ENCODE measurements at regions not wholly inside any gene's neighbourhood (a gene's known extent, or its start where the extent isn't known, plus 50 kb on each side); places are given as distances from the start of the nearest gene placed in this dataset.
A peak's percentile ranks its signal among the peaks of the same experiment; 100 is the strongest.

GRCh38 chr5:143636931-143637528 is 174.9 kb upstream of the HMHB1 start (continued):
- TF ChIP-seq PBX2 (CRISPR knock-in tag; IDR thresholded peaks at IDR 0.05): peak; percentile 55; the same call in 1 of the 2 replicates
- TF ChIP-seq, protein P1, sequence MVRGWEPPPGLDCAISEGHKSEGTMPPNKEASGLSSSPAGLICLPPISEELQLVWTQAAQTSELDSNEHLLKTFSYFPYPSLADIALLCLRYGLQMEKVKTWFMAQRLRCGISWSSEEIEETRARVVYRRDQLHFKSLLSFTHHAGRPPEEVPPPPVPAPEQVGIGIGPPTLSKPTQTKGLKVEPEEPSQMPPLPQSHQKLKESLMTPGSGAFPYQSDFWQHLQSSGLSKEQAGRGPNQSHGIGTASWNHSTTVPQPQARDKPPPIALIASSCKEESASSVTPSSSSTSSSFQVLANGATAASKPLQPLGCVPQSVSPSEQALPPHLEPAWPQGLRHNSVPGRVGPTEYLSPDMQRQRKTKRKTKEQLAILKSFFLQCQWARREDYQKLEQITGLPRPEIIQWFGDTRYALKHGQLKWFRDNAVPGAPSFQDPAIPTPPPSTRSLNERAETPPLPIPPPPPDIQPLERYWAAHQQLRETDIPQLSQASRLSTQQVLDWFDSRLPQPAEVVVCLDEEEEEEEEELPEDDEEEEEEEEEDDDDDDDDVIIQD (CRISPR knock-in tag; IDR thresholded peaks at IDR 0.05; ENCODE audit: low read depth): peak; percentile 49; the same call in 1 of the 2 replicates
- TF ChIP-seq SOX13 (IDR thresholded peaks at IDR 0.05): no peak
- TF ChIP-seq SOX13 (CRISPR knock-in tag; conservative IDR thresholded peaks at IDR 0.05 in 1 of 2, IDR thresholded peaks at IDR 0.05 in 1 of 2): peak in 1 of 2 experiments; percentile 62; a peak in 1 of 4 replicates
- TF ChIP-seq, protein P2, sequence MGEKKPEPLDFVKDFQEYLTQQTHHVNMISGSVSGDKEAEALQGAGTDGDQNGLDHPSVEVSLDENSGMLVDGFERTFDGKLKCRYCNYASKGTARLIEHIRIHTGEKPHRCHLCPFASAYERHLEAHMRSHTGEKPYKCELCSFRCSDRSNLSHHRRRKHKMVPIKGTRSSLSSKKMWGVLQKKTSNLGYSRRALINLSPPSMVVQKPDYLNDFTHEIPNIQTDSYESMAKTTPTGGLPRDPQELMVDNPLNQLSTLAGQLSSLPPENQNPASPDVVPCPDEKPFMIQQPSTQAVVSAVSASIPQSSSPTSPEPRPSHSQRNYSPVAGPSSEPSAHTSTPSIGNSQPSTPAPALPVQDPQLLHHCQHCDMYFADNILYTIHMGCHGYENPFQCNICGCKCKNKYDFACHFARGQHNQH (CRISPR knock-in tag; IDR thresholded peaks at IDR 0.05): 0 out of 2 replicates have a peak, but pooled peaks have one; percentile 23
- peak; percentile 26; the same call in 1 of the 2 replicates for TF ChIP-seq RXRB (CRISPR knock-in tag; IDR thresholded peaks at IDR 0.05; ENCODE audit: borderline replicate concordance)
- peak; percentile 77 for TF ChIP-seq NCOA2 (CRISPR knock-in tag; IDR thresholded peaks at IDR 0.05)
- no peak for TF ChIP-seq ZNF850 (CRISPR knock-in tag; conservative IDR thresholded peaks at IDR 0.05)
- 0 out of 2 replicates have a peak, but pooled peaks have one; percentile 25 for TF ChIP-seq JUN (CRISPR knock-in tag; IDR thresholded peaks at IDR 0.05)
- no peak for TF ChIP-seq ZNF569 (CRISPR knock-in tag; IDR thresholded peaks at IDR 0.05; ENCODE audit: borderline replicate concordance)
- TF ChIP-seq ZFP1 (CRISPR knock-in tag; IDR thresholded peaks at IDR 0.05): no peak
- no peak for TF ChIP-seq FOXA1 (IDR thresholded peaks at IDR 0.05)
- TF ChIP-seq FOXA1 (CRISPR knock-in tag; IDR thresholded peaks at IDR 0.05): peak; percentile 74
- TF ChIP-seq ZNF7 (CRISPR knock-in tag; IDR thresholded peaks at IDR 0.05): no peak
- no peak for TF ChIP-seq CEBPB (IDR thresholded peaks at IDR 0.05; ENCODE audit: borderline replicate concordance, low read depth, low read length)
- TF ChIP-seq CREM (IDR thresholded peaks at IDR 0.05): peak; percentile 66; the same call in 1 of the 2 replicates
- no peak for TF ChIP-seq CREM (CRISPR knock-in tag; IDR thresholded peaks at IDR 0.05)
- no peak for TF ChIP-seq ZNF878 (CRISPR knock-in tag; IDR thresholded peaks at IDR 0.05)
- TF ChIP-seq TOE1 (CRISPR knock-in tag; IDR thresholded peaks at IDR 0.05): no peak
- TF ChIP-seq ASH2L (IDR thresholded peaks at IDR 0.05; ENCODE audit: insufficient read length, low read depth, low read length): peak; percentile 81
- 0 out of 2 replicates have a peak, but pooled peaks have one; percentile 7 for TF ChIP-seq HNF4G (IDR thresholded peaks at IDR 0.05; ENCODE audit: borderline replicate concordance, low read depth, low read length)
- no peak for TF ChIP-seq HNF4G (CRISPR knock-in tag; IDR thresholded peaks at IDR 0.05; ENCODE audit: borderline replicate concordance, low read depth)
- peak; percentile 59 for TF ChIP-seq TCF7 (IDR thresholded peaks at IDR 0.05; ENCODE audit: low read depth)
- peak; percentile 84 for TF ChIP-seq PAXIP1 (CRISPR knock-in tag; conservative IDR thresholded peaks at IDR 0.05)
- no peak for TF ChIP-seq CREB1 (IDR thresholded peaks at IDR 0.05)
- TF ChIP-seq CREB1 (CRISPR knock-in tag; IDR thresholded peaks at IDR 0.05): peak; percentile 38; the same call in 1 of the 2 replicates

Measured in HepG2 (cell line).